DOHH2 (cell line): ENCODE measurements at regions not wholly inside any gene's neighbourhood (a gene's known extent, or its start where the extent isn't known, plus 50 kb on each side); places are given as distances from the start of the nearest gene placed in this dataset.

Experiments
- H3F3A ChIP-seq: fragments of 200-600 bp; sonication (generic), shearing (Covaris generic); 2 replicates; pipeline ENCODE4 v1.6.0; 2016; ENCODE audit warnings: antibody characterized with exemption, mild to moderate bottlenecking; ENCODE audit not compliant: control insufficient read depth, insufficient read depth
- H3K27ac ChIP-seq: fragments of 200-600 bp; sonication (generic); 2 replicates; pipeline ENCODE4 v1.5.1; 2014; ENCODE audit warnings: low read depth, mild to moderate bottlenecking, low read length, moderate library complexity
- H3K27me3 ChIP-seq: fragments of 200-600 bp; sonication (generic); 2 replicates; pipeline ENCODE4 v1.6.1; 2014; ENCODE audit warnings: mild to moderate bottlenecking, low read length, mixed read lengths; ENCODE audit not compliant: control insufficient read depth
- H3K36me3 ChIP-seq: fragments of 200-600 bp; sonication (generic); 2 replicates; pipeline ENCODE4 v1.6.1; 2014; ENCODE audit warnings: mild to moderate bottlenecking, low read length, moderate library complexity, mixed read lengths; ENCODE audit not compliant: control insufficient read depth
- H3K4me1 ChIP-seq: fragments of 200-600 bp; sonication (generic); 2 replicates; pipeline ENCODE4 v1.6.1; 2014; ENCODE audit warnings: mild to moderate bottlenecking, low read length, mixed read lengths; ENCODE audit not compliant: control insufficient read depth
- H3K4me2 ChIP-seq: fragments of 200-600 bp; sonication (generic); 2 replicates; pipeline ENCODE4 v1.6.0; 2014; ENCODE audit warnings: mild to moderate bottlenecking, low read length, moderate library complexity
- H3K4me3 ChIP-seq: fragments of 200-600 bp; sonication (generic); 2 replicates; pipeline ENCODE4 v1.5.1; 2014; ENCODE audit warnings: mild to moderate bottlenecking, low read length, mixed read lengths
- H3K79me2 ChIP-seq: fragments of 200-600 bp; sonication (generic); 2 replicates; pipeline ENCODE4 v1.6.1; 2014; ENCODE audit warnings: mild to moderate bottlenecking, low read length, mixed read lengths; ENCODE audit not compliant: control insufficient read depth
- H3K9me2 ChIP-seq: fragments of 200-600 bp; sonication (generic); replicated peaks from 2 replicates; pipeline ENCODE4 v1.6.1; 2014; ENCODE audit warnings: mild to moderate bottlenecking, low read length, mixed read lengths; ENCODE audit not compliant: control insufficient read depth
- H3K9me3 ChIP-seq: fragments of 200-600 bp; sonication (generic); 2 replicates; pipeline ENCODE4 v1.6.1; 2014; ENCODE audit warnings: antibody characterized with exemption, low read length, mixed read lengths; ENCODE audit not compliant: control insufficient read depth, insufficient read depth
- H4K20me1 ChIP-seq: fragments of 200-600 bp; sonication (generic); 2 replicates; pipeline ENCODE4 v1.6.0; 2014; ENCODE audit warnings: low read depth, mild to moderate bottlenecking, antibody characterized with exemption, low read length, moderate library complexity; ENCODE audit not compliant: control insufficient read depth, insufficient read depth
- EZH2phosphoT487 ChIP-seq: fragments of 200-600 bp; sonication (generic); IDR thresholded peaks from 2 replicates; pipeline ENCODE4 v1.6.1; 2017; ENCODE audit warnings: borderline replicate concordance, mild to moderate bottlenecking, antibody characterized with exemption, low read length, moderate library complexity, mixed read lengths
- TF ChIP-seq, protein P1 (sequence below): fragments of 200-600 bp; sonication (generic); IDR thresholded peaks from one replicate; pipeline ENCODE4 v1.5.1; 2014; ENCODE audit warnings: antibody characterized with exemption, mild to moderate bottlenecking, low read depth, low read length; ENCODE audit not compliant: poor library complexity, severe bottlenecking

DNA sequence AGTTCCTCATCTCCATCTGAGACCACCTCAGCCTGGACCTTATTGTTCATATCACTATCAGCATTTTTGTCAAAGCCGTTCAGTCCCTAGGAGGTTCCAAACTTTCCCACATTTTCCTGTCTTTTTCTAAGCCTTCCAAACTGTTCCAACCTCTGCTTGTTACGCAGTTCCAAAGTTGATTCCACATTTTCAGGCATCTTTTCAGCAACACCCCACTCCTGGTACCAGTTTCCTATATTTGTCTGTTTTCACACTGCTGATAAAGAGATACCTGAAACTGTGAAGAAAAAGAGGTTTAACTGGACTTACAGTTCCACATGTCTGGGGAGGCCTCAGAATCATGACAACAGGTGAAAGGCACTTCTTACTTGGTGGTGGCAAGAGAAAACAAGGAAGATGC is 622.1 kb downstream of the MAT2B start:
- no peak overlapping the region for H3K4me2 ChIP-seq

DNA sequence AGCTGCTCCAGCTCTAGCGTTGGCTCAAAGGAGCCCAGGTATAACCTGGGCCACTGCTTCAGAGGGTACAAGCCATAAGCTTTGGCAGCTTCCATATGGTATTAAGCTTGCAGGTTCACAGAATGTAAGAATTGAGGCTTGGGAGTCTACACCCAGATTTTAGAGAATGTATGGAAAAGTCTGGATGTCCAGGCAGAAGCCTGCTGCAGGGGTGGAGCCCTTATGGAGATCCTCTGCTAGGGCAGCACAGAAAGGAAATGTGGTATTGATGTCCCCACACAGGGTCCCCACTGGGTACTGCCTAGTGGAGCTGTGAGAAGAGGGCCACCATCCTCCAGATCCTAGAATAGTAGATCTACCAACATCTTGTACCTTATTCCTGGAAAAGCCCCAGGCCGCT is 626.9 kb downstream of the MAT2B start:
- H3K36me3 ChIP-seq, result no peaks in the 10 kb centered on the region

More for the DNA sequence above, 622.1 kb downstream of the MAT2B start:
- H3K27ac ChIP-seq, result no peak overlapping the region
- no peaks in the 10 kb centered on the region for H4K20me1 ChIP-seq
- TF ChIP-seq, protein P1, sequence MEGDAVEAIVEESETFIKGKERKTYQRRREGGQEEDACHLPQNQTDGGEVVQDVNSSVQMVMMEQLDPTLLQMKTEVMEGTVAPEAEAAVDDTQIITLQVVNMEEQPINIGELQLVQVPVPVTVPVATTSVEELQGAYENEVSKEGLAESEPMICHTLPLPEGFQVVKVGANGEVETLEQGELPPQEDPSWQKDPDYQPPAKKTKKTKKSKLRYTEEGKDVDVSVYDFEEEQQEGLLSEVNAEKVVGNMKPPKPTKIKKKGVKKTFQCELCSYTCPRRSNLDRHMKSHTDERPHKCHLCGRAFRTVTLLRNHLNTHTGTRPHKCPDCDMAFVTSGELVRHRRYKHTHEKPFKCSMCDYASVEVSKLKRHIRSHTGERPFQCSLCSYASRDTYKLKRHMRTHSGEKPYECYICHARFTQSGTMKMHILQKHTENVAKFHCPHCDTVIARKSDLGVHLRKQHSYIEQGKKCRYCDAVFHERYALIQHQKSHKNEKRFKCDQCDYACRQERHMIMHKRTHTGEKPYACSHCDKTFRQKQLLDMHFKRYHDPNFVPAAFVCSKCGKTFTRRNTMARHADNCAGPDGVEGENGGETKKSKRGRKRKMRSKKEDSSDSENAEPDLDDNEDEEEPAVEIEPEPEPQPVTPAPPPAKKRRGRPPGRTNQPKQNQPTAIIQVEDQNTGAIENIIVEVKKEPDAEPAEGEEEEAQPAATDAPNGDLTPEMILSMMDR, result no peak
- no peak for TF ChIP-seq EZH2phosphoT487
- H3F3A ChIP-seq, result no peaks in the 10 kb centered on the region
- peaks cover 3% of the 10 kb centered on the region; the same call in 1 of the 2 replicates for H3K9me3 ChIP-seq
- no peaks in the 10 kb centered on the region for H3K4me1 ChIP-seq
- no peak overlapping the region for H3K4me3 ChIP-seq
- no peaks in the 10 kb centered on the region for H3K79me2 ChIP-seq
- no peaks in the 10 kb centered on the region for H3K36me3 ChIP-seq
- H3K27me3 ChIP-seq, result no peaks in the 10 kb centered on the region
- H3K9me2 ChIP-seq, result no peaks in the 10 kb centered on the region

DNA sequence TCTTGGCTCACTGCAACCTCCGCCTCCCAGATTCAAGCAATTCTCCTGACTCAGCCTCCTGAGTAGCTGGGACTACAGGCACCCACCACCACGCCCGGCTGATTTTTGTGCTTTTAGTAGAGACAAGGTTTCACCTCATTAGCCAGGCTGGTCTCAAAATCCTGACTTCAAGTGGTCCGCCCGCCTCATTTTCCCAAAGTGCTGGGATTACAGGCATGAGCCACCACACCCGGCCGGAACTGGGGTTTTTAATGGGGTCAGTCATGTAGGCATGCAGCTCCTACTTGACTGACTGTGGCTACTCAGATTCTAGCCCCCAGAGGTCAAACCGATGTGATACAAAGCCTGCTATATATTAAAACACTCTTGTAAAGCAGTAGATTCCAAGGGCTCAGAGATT is 631.7 kb downstream of the MAT2B start:
- TF ChIP-seq, protein P1, result no peak
- no peak for TF ChIP-seq EZH2phosphoT487
- Histone ChIP-seq H3K9me2 (no peaks in the 10 kb centered on the region), H3K4me1 (no peaks in the 10 kb centered on the region), H3F3A (no peaks in the 10 kb centered on the region), H3K9me3 (peaks cover 3% of the 10 kb centered on the region; the same call in 1 of the 2 replicates), H3K27ac (no peak overlapping the region), H3K79me2 (no peaks in the 10 kb centered on the region), H3K36me3 (no peaks in the 10 kb centered on the region), H3K4me2 (no peak overlapping the region), H3K4me3 (no peak overlapping the region), H4K20me1 (no peaks in the 10 kb centered on the region), H3K27me3 (no peaks in the 10 kb centered on the region)

More for the DNA sequence above, 626.9 kb downstream of the MAT2B start:
- Histone ChIP-seq H3K4me1 (no peaks in the 10 kb centered on the region), H3K79me2 (no peaks in the 10 kb centered on the region), H3K4me3 (no peak overlapping the region), H3K9me2 (no peaks in the 10 kb centered on the region), H3K9me3 (peaks cover 6% of the 10 kb centered on the region; the same call in 1 of the 2 replicates), H4K20me1 (no peaks in the 10 kb centered on the region), H3K27ac (no peak overlapping the region), H3K4me2 (no peak overlapping the region), H3K27me3 (no peaks in the 10 kb centered on the region), H3F3A (no peaks in the 10 kb centered on the region)
- TF ChIP-seq, protein P1, result no peak
- no peak for TF ChIP-seq EZH2phosphoT487

DNA sequence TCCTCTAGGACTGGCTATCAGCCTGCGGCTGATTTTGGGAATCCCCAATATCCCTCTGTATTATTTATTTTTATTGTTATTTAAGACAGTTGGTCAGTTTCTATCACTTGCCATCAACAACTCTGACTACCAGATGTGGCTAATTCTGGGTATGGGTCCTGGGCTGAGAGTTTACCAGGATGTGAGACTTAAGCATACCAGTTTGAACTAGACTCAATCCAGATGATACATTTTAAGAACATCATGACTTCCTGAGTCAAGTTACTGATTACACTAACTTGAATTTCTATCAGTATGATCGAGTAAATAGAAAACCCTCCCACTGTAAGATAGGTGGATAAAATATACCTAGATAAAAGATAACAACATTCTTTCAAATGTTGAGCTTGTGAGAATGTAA is 634.0 kb downstream of the MAT2B start:
- Histone ChIP-seq H3K79me2 (no peaks in the 10 kb centered on the region), H3K4me1 (no peaks in the 10 kb centered on the region), H3F3A (no peaks in the 10 kb centered on the region), H3K4me2 (no peak overlapping the region), H3K36me3 (no peaks in the 10 kb centered on the region), H3K27ac (no peak overlapping the region), H3K27me3 (no peaks in the 10 kb centered on the region), H3K9me2 (no peaks in the 10 kb centered on the region), H3K9me3 (no peaks in the 10 kb centered on the region), H4K20me1 (no peaks in the 10 kb centered on the region), H3K4me3 (no peak overlapping the region)
- TF ChIP-seq, protein P1, result no peak
- TF ChIP-seq EZH2phosphoT487, result no peak
